ENCODE measurements at regions not wholly inside any gene's neighbourhood (a gene's known extent, or its start where the extent isn't known, plus 50 kb on each side); places are given as distances from the start of the nearest gene placed in this dataset.
"Not testable (repeated sequence)": the region's sequence is repeated elsewhere in the genome, so short reads cannot be mapped to it uniquely, and the experiment has no call there.

DNA sequence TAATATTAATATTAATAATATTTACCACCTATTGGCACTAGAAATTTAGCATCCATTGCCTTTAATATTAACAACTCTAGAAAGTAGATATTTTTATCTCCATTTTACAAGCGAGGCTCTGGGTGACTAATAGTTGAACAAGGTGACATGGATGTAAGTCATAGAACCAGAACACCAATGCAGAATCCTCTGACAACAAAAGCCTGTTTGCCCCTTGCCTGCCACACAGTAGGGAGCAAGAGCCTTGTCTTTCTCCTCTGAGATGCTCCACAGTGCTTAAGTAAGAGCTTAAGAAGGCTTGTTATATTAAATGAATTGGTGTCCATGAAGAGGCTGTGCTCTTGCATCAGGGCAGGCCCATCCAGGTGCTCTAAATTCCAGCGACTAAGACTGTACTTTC, 51.2 kb upstream of the LBX1 start:
- Histone ChIP-seq H3K27me3 (replicated peaks; ENCODE audit: insufficient read depth, low read length) (no peaks in the 10 kb centered on the region), H3K27ac (ENCODE audit: low read length) (no peak overlapping the region), H3F3A (ENCODE audit: insufficient read depth, low read length) (no peaks in the 10 kb centered on the region), H3K9me3 (replicated peaks; ENCODE audit: insufficient read depth, low read length) (no peaks in the 10 kb centered on the region), H4K20me1 (ENCODE audit: insufficient read depth, low read length) (no peaks in the 10 kb centered on the region), H3K4me3 (ENCODE audit: low read length) (no peak overlapping the region), H3K4me2 (ENCODE audit: low read depth, low read length) (no peak overlapping the region), H3K79me2 (ENCODE audit: low read length) (no peaks in the 10 kb centered on the region), H3K9ac (ENCODE audit: low read length) (no peak overlapping the region), H3K36me3 (replicated peaks; ENCODE audit: insufficient read depth, low read length) (no peaks in the 10 kb centered on the region), H3K4me1 (ENCODE audit: low read length) (peaks cover 6% of the 10 kb centered on the region), H3K9me2 (replicated peaks; ENCODE audit: insufficient read depth, low read length) (no peaks in the 10 kb centered on the region), H2AFZ (ENCODE audit: low read length) (no peak overlapping the region)
- TF ChIP-seq EZH2 (optimal IDR thresholded peaks at IDR 0.05; ENCODE audit: low read depth, low read length) = no peak
- TF ChIP-seq, protein P1, sequence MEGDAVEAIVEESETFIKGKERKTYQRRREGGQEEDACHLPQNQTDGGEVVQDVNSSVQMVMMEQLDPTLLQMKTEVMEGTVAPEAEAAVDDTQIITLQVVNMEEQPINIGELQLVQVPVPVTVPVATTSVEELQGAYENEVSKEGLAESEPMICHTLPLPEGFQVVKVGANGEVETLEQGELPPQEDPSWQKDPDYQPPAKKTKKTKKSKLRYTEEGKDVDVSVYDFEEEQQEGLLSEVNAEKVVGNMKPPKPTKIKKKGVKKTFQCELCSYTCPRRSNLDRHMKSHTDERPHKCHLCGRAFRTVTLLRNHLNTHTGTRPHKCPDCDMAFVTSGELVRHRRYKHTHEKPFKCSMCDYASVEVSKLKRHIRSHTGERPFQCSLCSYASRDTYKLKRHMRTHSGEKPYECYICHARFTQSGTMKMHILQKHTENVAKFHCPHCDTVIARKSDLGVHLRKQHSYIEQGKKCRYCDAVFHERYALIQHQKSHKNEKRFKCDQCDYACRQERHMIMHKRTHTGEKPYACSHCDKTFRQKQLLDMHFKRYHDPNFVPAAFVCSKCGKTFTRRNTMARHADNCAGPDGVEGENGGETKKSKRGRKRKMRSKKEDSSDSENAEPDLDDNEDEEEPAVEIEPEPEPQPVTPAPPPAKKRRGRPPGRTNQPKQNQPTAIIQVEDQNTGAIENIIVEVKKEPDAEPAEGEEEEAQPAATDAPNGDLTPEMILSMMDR (IDR thresholded peaks at IDR 0.05; ENCODE audit: low read length) = no peak
- TF ChIP-seq EZH2phosphoT487 (IDR thresholded peaks at IDR 0.05; ENCODE audit: low read length) = no peak
- DNase-seq = no peak

DNA sequence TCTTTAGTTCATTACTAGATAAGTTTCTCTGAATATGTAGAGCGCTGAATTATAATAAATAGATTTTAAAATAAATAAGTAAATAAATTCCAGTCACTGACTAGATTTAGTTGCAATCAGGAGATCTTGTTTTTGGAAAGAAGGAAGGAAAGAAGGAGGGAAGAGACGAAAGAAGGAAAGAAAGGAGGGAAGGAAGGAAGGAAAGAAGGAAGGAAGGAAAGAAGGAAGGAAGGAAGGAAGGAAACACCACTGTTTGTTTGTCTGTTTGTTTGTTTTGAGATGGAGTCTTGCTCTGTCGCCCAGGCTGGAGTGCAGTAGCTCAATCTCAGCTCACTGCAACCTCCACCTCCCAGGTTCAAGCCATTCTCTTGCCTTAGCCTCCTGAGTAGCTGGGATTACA, 51.7 kb upstream of the LBX1 start:
- H2AFZ ChIP-seq (ENCODE audit: low read length); H3K27ac ChIP-seq (ENCODE audit: low read length); H3K4me1 ChIP-seq (ENCODE audit: low read length); H3K36me3 ChIP-seq (replicated peaks; ENCODE audit: insufficient read depth, low read length); H3K4me3 ChIP-seq (ENCODE audit: low read length); H3K9me3 ChIP-seq (replicated peaks; ENCODE audit: insufficient read depth, low read length); DNase-seq; H3K4me2 ChIP-seq (ENCODE audit: low read depth, low read length); H3K27me3 ChIP-seq (replicated peaks; ENCODE audit: insufficient read depth, low read length); H3F3A ChIP-seq (ENCODE audit: insufficient read depth, low read length); H3K9me2 ChIP-seq (replicated peaks; ENCODE audit: insufficient read depth, low read length); H4K20me1 ChIP-seq (ENCODE audit: insufficient read depth, low read length); H3K79me2 ChIP-seq (ENCODE audit: low read length); H3K9ac ChIP-seq (ENCODE audit: low read length): not testable (repeated sequence)

DNA sequence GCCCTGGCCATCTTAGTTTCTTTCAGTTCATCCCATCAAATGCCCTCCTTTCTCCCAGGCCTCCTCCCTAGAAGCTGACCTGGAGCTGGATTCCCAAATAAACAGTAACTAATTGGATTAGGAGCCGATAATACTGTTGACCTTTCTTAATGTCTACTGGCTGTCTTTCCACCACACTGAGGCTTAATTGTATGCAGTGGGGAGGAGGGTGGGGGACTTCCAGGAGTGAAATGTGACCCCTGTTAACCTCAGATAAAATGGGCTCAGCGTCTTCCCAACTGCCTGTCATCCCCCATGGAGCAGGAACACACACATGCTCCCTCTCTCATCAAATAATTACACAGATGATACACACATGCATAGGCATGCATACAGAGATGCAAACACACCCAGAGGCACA, 53.7 kb upstream of the LBX1 start:
- Histone ChIP-seq H4K20me1 (ENCODE audit: insufficient read depth, low read length) (no peaks in the 10 kb centered on the region), H3K27me3 (replicated peaks; ENCODE audit: insufficient read depth, low read length) (no peaks in the 10 kb centered on the region), H3K4me3 (ENCODE audit: low read length) (no peak overlapping the region), H2AFZ (ENCODE audit: low read length) (no peak overlapping the region), H3K79me2 (ENCODE audit: low read length) (no peaks in the 10 kb centered on the region), H3K9me2 (replicated peaks; ENCODE audit: insufficient read depth, low read length) (no peaks in the 10 kb centered on the region), H3K27ac (ENCODE audit: low read length) (no peak overlapping the region), H3F3A (ENCODE audit: insufficient read depth, low read length) (no peaks in the 10 kb centered on the region), H3K9me3 (replicated peaks; ENCODE audit: insufficient read depth, low read length) (no peaks in the 10 kb centered on the region), H3K4me2 (ENCODE audit: low read depth, low read length) (no peak overlapping the region), H3K4me1 (ENCODE audit: low read length) (peaks cover 11% of the 10 kb centered on the region), H3K36me3 (replicated peaks; ENCODE audit: insufficient read depth, low read length) (no peaks in the 10 kb centered on the region), H3K9ac (ENCODE audit: low read length) (no peak overlapping the region)
- TF ChIP-seq EZH2phosphoT487 (IDR thresholded peaks at IDR 0.05; ENCODE audit: low read length) = no peak
- TF ChIP-seq, protein P1 (IDR thresholded peaks at IDR 0.05; ENCODE audit: low read length) = no peak
- no peak for TF ChIP-seq EZH2 (optimal IDR thresholded peaks at IDR 0.05; ENCODE audit: low read depth, low read length)
- DNase-seq = no peak

DNA sequence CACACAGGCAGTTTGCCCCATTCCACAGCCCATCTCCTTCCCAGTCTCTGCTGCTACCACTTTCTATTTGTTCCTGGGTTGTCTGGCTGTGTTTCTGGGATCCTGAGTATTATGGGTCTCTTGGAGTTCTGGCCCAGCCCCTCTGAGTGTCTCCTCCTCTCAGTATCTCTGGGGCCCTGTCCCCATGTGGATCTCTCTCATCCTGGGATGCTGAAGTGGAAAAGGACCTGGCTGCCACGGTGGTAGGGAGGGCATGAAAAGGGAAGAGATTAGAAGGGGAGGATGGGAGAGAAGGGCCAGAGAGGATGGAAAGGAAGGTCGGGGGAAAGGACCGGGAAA, 54.5 kb upstream of the LBX1 start:
- Histone ChIP-seq H3F3A (ENCODE audit: insufficient read depth, low read length) (no peaks in the 10 kb centered on the region), H3K4me1 (ENCODE audit: low read length) (peaks cover 11% of the 10 kb centered on the region), H3K36me3 (replicated peaks; ENCODE audit: insufficient read depth, low read length) (no peaks in the 10 kb centered on the region), H3K4me2 (ENCODE audit: low read depth, low read length) (no peak overlapping the region), H3K9me3 (replicated peaks; ENCODE audit: insufficient read depth, low read length) (no peaks in the 10 kb centered on the region), H3K9ac (ENCODE audit: low read length) (no peak overlapping the region), H3K79me2 (ENCODE audit: low read length) (no peaks in the 10 kb centered on the region), H3K4me3 (ENCODE audit: low read length) (no peak overlapping the region), H3K27ac (ENCODE audit: low read length) (no peak overlapping the region), H3K9me2 (replicated peaks; ENCODE audit: insufficient read depth, low read length) (no peaks in the 10 kb centered on the region), H2AFZ (ENCODE audit: low read length) (no peak overlapping the region), H4K20me1 (ENCODE audit: insufficient read depth, low read length) (no peaks in the 10 kb centered on the region), H3K27me3 (replicated peaks; ENCODE audit: insufficient read depth, low read length) (no peaks in the 10 kb centered on the region)
- DNase-seq = no peak
- no peak for TF ChIP-seq EZH2phosphoT487 (IDR thresholded peaks at IDR 0.05; ENCODE audit: low read length)
- TF ChIP-seq, protein P1 (IDR thresholded peaks at IDR 0.05; ENCODE audit: low read length) = no peak
- no peak for TF ChIP-seq EZH2 (optimal IDR thresholded peaks at IDR 0.05; ENCODE audit: low read depth, low read length)
